ENCODE measurements at regions not wholly inside any gene's neighbourhood (a gene's known extent, or its start where the extent isn't known, plus 50 kb on each side); places are given as distances from the start of the nearest gene placed in this dataset.

GRCh38 chr11:98793276-98793675 is 227.5 kb upstream of the CNTN5 start:
- Histone ChIP-seq H3K27ac (ENCODE audit: low read length) (no peak overlapping the region), H3K27me3 (ENCODE audit: low read depth, low read length) (no peaks in the 10 kb centered on the region), H3K36me3 (ENCODE audit: control insufficient read depth in 1 of 2, insufficient read depth in 2 of 2, low read length in 2 of 2) (no peaks in the 10 kb centered on the region), H3K9me3 (ENCODE audit: control insufficient read depth in 1 of 2, low read length in 2 of 2) (peaks cover 4 to 12% of the 10 kb centered on the region in 2 donors), H3K4me1 (ENCODE audit: control insufficient read depth in 1 of 2, insufficient read depth in 2 of 2, low read length in 2 of 2) (no peaks in the 10 kb centered on the region), H3K4me3 (ENCODE audit: low read depth in 1 of 2, low read length in 2 of 2) (no peak overlapping the region)

GRCh38 chr11:98798333-98798732 is 222.4 kb upstream of the CNTN5 start:
- H3K9me3 ChIP-seq (ENCODE audit: control insufficient read depth in 1 of 2, low read length in 2 of 2), result peaks cover 0 to 8% of the 10 kb centered on the region in 2 donors
- H3K27ac ChIP-seq (ENCODE audit: low read length), result no peak overlapping the region
- H3K4me1 ChIP-seq (ENCODE audit: control insufficient read depth in 1 of 2, insufficient read depth in 2 of 2, low read length in 2 of 2), result no peaks in the 10 kb centered on the region
- H3K27me3 ChIP-seq (ENCODE audit: low read depth, low read length), result no peaks in the 10 kb centered on the region
- H3K36me3 ChIP-seq (ENCODE audit: control insufficient read depth in 1 of 2, insufficient read depth in 2 of 2, low read length in 2 of 2), result no peaks in the 10 kb centered on the region
- H3K4me3 ChIP-seq (ENCODE audit: low read depth in 1 of 2, low read length in 2 of 2), result no peak overlapping the region

- no peaks in the 10 kb centered on the region for H3K36me3 ChIP-seq (ENCODE audit: control insufficient read depth in 1 of 2, insufficient read depth in 2 of 2, low read length in 2 of 2)
- H3K27ac ChIP-seq (ENCODE audit: low read length), result no peak overlapping the region
- no peaks in the 10 kb centered on the region for H3K4me1 ChIP-seq (ENCODE audit: control insufficient read depth in 1 of 2, insufficient read depth in 2 of 2, low read length in 2 of 2)
- peaks cover 0 to 2% of the 10 kb centered on the region in 2 donors for H3K9me3 ChIP-seq (ENCODE audit: control insufficient read depth in 1 of 2, low read length in 2 of 2)
- no peak overlapping the region for H3K4me3 ChIP-seq (ENCODE audit: low read depth in 1 of 2, low read length in 2 of 2)
- no peaks in the 10 kb centered on the region for H3K27me3 ChIP-seq (ENCODE audit: low read depth, low read length)
These were observed 220.1 kb upstream of the CNTN5 start for GRCh38 chr11:98800696-98801095.

GRCh38 chr11:98828986-98829708 is 191.6 kb upstream of the CNTN5 start:
- Histone ChIP-seq H3K36me3 (ENCODE audit: control insufficient read depth in 1 of 2, insufficient read depth in 2 of 2, low read length in 2 of 2) (no peaks in the 10 kb centered on the region), H3K27ac (ENCODE audit: low read length) (no peak overlapping the region), H3K9me3 (ENCODE audit: control insufficient read depth in 1 of 2, low read length in 2 of 2) (no peaks in the 10 kb centered on the region), H3K27me3 (ENCODE audit: low read depth, low read length) (no peaks in the 10 kb centered on the region), H3K4me1 (ENCODE audit: control insufficient read depth in 1 of 2, insufficient read depth in 2 of 2, low read length in 2 of 2) (no peaks in the 10 kb centered on the region), H3K4me3 (ENCODE audit: low read depth in 1 of 2, low read length in 2 of 2) (no peak overlapping the region)

- H3K4me1 ChIP-seq (ENCODE audit: control insufficient read depth in 1 of 2, insufficient read depth in 2 of 2, low read length in 2 of 2), result no peaks in the 10 kb centered on the region
- no peaks in the 10 kb centered on the region for H3K9me3 ChIP-seq (ENCODE audit: control insufficient read depth in 1 of 2, low read length in 2 of 2)
- H3K36me3 ChIP-seq (ENCODE audit: control insufficient read depth in 1 of 2, insufficient read depth in 2 of 2, low read length in 2 of 2), result no peaks in the 10 kb centered on the region
- H3K27ac ChIP-seq (ENCODE audit: low read length), result no peak overlapping the region
- no peaks in the 10 kb centered on the region for H3K27me3 ChIP-seq (ENCODE audit: low read depth, low read length)
- no peak overlapping the region for H3K4me3 ChIP-seq (ENCODE audit: low read depth in 1 of 2, low read length in 2 of 2)
These were observed 190.8 kb upstream of the CNTN5 start for GRCh38 chr11:98829971-98830370.

GRCh38 chr11:98834776-98835175 is 186.0 kb upstream of the CNTN5 start:
- Histone ChIP-seq H3K4me1 (ENCODE audit: control insufficient read depth in 1 of 2, insufficient read depth in 2 of 2, low read length in 2 of 2) (no peaks in the 10 kb centered on the region), H3K27me3 (ENCODE audit: low read depth, low read length) (no peaks in the 10 kb centered on the region), H3K27ac (ENCODE audit: low read length) (no peak overlapping the region), H3K9me3 (ENCODE audit: control insufficient read depth in 1 of 2, low read length in 2 of 2) (no peaks in the 10 kb centered on the region), H3K36me3 (ENCODE audit: control insufficient read depth in 1 of 2, insufficient read depth in 2 of 2, low read length in 2 of 2) (no peaks in the 10 kb centered on the region), H3K4me3 (ENCODE audit: low read depth in 1 of 2, low read length in 2 of 2) (no peak overlapping the region)

GRCh38 chr11:98835335-98835734 is 185.4 kb upstream of the CNTN5 start:
- no peak overlapping the region for H3K27ac ChIP-seq (ENCODE audit: low read length)
- H3K27me3 ChIP-seq (ENCODE audit: low read depth, low read length), result no peaks in the 10 kb centered on the region
- no peaks in the 10 kb centered on the region for H3K4me1 ChIP-seq (ENCODE audit: control insufficient read depth in 1 of 2, insufficient read depth in 2 of 2, low read length in 2 of 2)
- H3K4me3 ChIP-seq (ENCODE audit: low read depth in 1 of 2, low read length in 2 of 2), result no peak overlapping the region
- no peaks in the 10 kb centered on the region for H3K36me3 ChIP-seq (ENCODE audit: control insufficient read depth in 1 of 2, insufficient read depth in 2 of 2, low read length in 2 of 2)
- H3K9me3 ChIP-seq (ENCODE audit: control insufficient read depth in 1 of 2, low read length in 2 of 2), result no peaks in the 10 kb centered on the region

GRCh38 chr11:98836156-98836555 is 184.6 kb upstream of the CNTN5 start:
- H3K36me3 ChIP-seq (ENCODE audit: control insufficient read depth in 1 of 2, insufficient read depth in 2 of 2, low read length in 2 of 2), result no peaks in the 10 kb centered on the region
- H3K27me3 ChIP-seq (ENCODE audit: low read depth, low read length), result no peaks in the 10 kb centered on the region
- H3K4me1 ChIP-seq (ENCODE audit: control insufficient read depth in 1 of 2, insufficient read depth in 2 of 2, low read length in 2 of 2), result no peaks in the 10 kb centered on the region
- H3K9me3 ChIP-seq (ENCODE audit: control insufficient read depth in 1 of 2, low read length in 2 of 2), result no peaks in the 10 kb centered on the region
- no peak overlapping the region for H3K4me3 ChIP-seq (ENCODE audit: low read depth in 1 of 2, low read length in 2 of 2)
- H3K27ac ChIP-seq (ENCODE audit: low read length), result no peak overlapping the region

- Histone ChIP-seq H3K27ac (ENCODE audit: low read length) (no peak overlapping the region), H3K9me3 (ENCODE audit: control insufficient read depth in 1 of 2, low read length in 2 of 2) (peaks cover 0 to 2% of the 10 kb centered on the region in 2 donors), H3K4me3 (ENCODE audit: low read depth in 1 of 2, low read length in 2 of 2) (no peak overlapping the region), H3K4me1 (ENCODE audit: control insufficient read depth in 1 of 2, insufficient read depth in 2 of 2, low read length in 2 of 2) (no peaks in the 10 kb centered on the region), H3K36me3 (ENCODE audit: control insufficient read depth in 1 of 2, insufficient read depth in 2 of 2, low read length in 2 of 2) (no peaks in the 10 kb centered on the region), H3K27me3 (ENCODE audit: low read depth, low read length) (no peaks in the 10 kb centered on the region)
These were observed 178.6 kb upstream of the CNTN5 start for GRCh38 chr11:98842187-98842586.

- no peaks in the 10 kb centered on the region for H3K4me1 ChIP-seq (ENCODE audit: control insufficient read depth in 1 of 2, insufficient read depth in 2 of 2, low read length in 2 of 2)
- H3K27ac ChIP-seq (ENCODE audit: low read length), result no peak overlapping the region
- no peaks in the 10 kb centered on the region for H3K27me3 ChIP-seq (ENCODE audit: low read depth, low read length)
- no peaks in the 10 kb centered on the region for H3K36me3 ChIP-seq (ENCODE audit: control insufficient read depth in 1 of 2, insufficient read depth in 2 of 2, low read length in 2 of 2)
- H3K4me3 ChIP-seq (ENCODE audit: low read depth in 1 of 2, low read length in 2 of 2), result no peak overlapping the region
- no peaks in the 10 kb centered on the region for H3K9me3 ChIP-seq (ENCODE audit: control insufficient read depth in 1 of 2, low read length in 2 of 2)
These were observed 158.6 kb upstream of the CNTN5 start for GRCh38 chr11:98862169-98862568.

- Histone ChIP-seq H3K9me3 (ENCODE audit: control insufficient read depth in 1 of 2, low read length in 2 of 2) (no peaks in the 10 kb centered on the region), H3K27ac (ENCODE audit: low read length) (no peak overlapping the region), H3K4me3 (ENCODE audit: low read depth in 1 of 2, low read length in 2 of 2) (no peak overlapping the region), H3K4me1 (ENCODE audit: control insufficient read depth in 1 of 2, insufficient read depth in 2 of 2, low read length in 2 of 2) (no peaks in the 10 kb centered on the region), H3K27me3 (ENCODE audit: low read depth, low read length) (no peaks in the 10 kb centered on the region), H3K36me3 (ENCODE audit: control insufficient read depth in 1 of 2, insufficient read depth in 2 of 2, low read length in 2 of 2) (no peaks in the 10 kb centered on the region)
These were observed 149.1 kb upstream of the CNTN5 start for GRCh38 chr11:98871690-98872089.

- Histone ChIP-seq H3K27ac (ENCODE audit: low read length) (no peak overlapping the region), H3K36me3 (ENCODE audit: control insufficient read depth in 1 of 2, insufficient read depth in 2 of 2, low read length in 2 of 2) (no peaks in the 10 kb centered on the region), H3K27me3 (ENCODE audit: low read depth, low read length) (no peaks in the 10 kb centered on the region), H3K9me3 (ENCODE audit: control insufficient read depth in 1 of 2, low read length in 2 of 2) (no peaks in the 10 kb centered on the region), H3K4me1 (ENCODE audit: control insufficient read depth in 1 of 2, insufficient read depth in 2 of 2, low read length in 2 of 2) (no peaks in the 10 kb centered on the region), H3K4me3 (ENCODE audit: low read depth in 1 of 2, low read length in 2 of 2) (no peak overlapping the region)
These were observed 146.7 kb upstream of the CNTN5 start for GRCh38 chr11:98874050-98874449.

Data from muscle layer of duodenum (tissue), 2 donors.